Thoracic aorta (tissue), 2 donors: ENCODE measurements at regions not wholly inside any gene's neighbourhood (a gene's known extent, or its start where the extent isn't known, plus 50 kb on each side); places are given as distances from the start of the nearest gene placed in this dataset.
"Not testable (repeated sequence)": the region's sequence is repeated elsewhere in the genome, so short reads cannot be mapped to it uniquely, and the experiment has no call there.

ENCODE experiments used
- ATAC-seq: fragments of 150-250 bp; one replicate; pipeline ENCODE4 v1.8.0; 2017; ENCODE audit warnings: low read depth; ENCODE audit not compliant: insufficient number of reproducible peaks, low FRiP score
- DNase-seq: peaks from one replicate; pipeline ENCODE4 v3.0.0-alpha.2; 2020; ENCODE audit warnings: low spot score
- H3K27ac ChIP-seq, 2 donors: fragments of 200-600 bp; sonication (generic); 1 replicate in 1 of 2; 2 replicates in 1 of 2; pipeline ENCODE4 v1.5.1; 2016; ENCODE audit warnings: mild to moderate bottlenecking in 2 of 2, moderate library complexity in 2 of 2
- H3K27me3 ChIP-seq: fragments of 200-600 bp; sonication (generic); replicated peaks from 2 replicates; pipeline ENCODE4 v1.6.0; 2016; ENCODE audit warnings: mild to moderate bottlenecking; ENCODE audit not compliant: insufficient read depth
- H3K36me3 ChIP-seq: fragments of 200-600 bp; sonication (generic); one replicate; pipeline ENCODE4 v1.5.1; 2016
- H3K4me1 ChIP-seq, 2 donors: fragments of 200-600 bp; sonication (generic); 1 replicate in 1 of 2; 2 replicates in 1 of 2; pipeline versions ENCODE4 v1.5.1 to v1.6.0; 2016; ENCODE audit warnings: low read depth in 2 of 2, mild to moderate bottlenecking in 1 of 2; ENCODE audit not compliant: control insufficient read depth in 1 of 2
- H3K4me3 ChIP-seq: fragments of 200-600 bp; sonication (generic); 2 replicates; pipeline ENCODE4 v1.5.1; 2016; ENCODE audit warnings: mild to moderate bottlenecking
- H3K9me3 ChIP-seq: fragments of 200-600 bp; sonication (generic); 2 replicates; pipeline ENCODE4 v1.5.1; 2016
- CTCF ChIP-seq: fragments of 200-600 bp; sonication (generic); IDR thresholded peaks from one replicate; pipeline ENCODE4 v1.5.1; 2019; ENCODE audit warnings: antibody characterized with exemption

- H3K4me1 ChIP-seq: peaks cover 0 to 8% of the 10 kb centered on the region in 2 donors
- DNase-seq: no peak
- peak; percentile 26 for TF ChIP-seq CTCF
- H3K27me3 ChIP-seq: no peaks in the 10 kb centered on the region
- no peak overlapping the region for H3K4me3 ChIP-seq
- no peak overlapping the region for H3K27ac ChIP-seq
- no peaks in the 10 kb centered on the region for H3K36me3 ChIP-seq
- H3K9me3 ChIP-seq: no peaks in the 10 kb centered on the region
- ATAC-seq: no peak
Observed at GRCh38 chr5:53262348-53262970, 152.9 kb upstream of the MOCS2 start.

GRCh38 chr5:53263151-53263550, 153.6 kb upstream of the MOCS2 start:
- DNase-seq (no peak), ATAC-seq (no peak)
- H3K9me3 ChIP-seq: no peaks in the 10 kb centered on the region
- no peak overlapping the region for H3K4me3 ChIP-seq
- H3K36me3 ChIP-seq: no peaks in the 10 kb centered on the region
- H3K4me1 ChIP-seq: peaks cover 0 to 8% of the 10 kb centered on the region in 2 donors
- no peak overlapping the region for H3K27ac ChIP-seq
- no peak for TF ChIP-seq CTCF
- no peaks in the 10 kb centered on the region for H3K27me3 ChIP-seq

GRCh38 chr5:53265043-53265442, 155.5 kb upstream of the MOCS2 start:
- Histone ChIP-seq H3K27ac (no peak overlapping the region), H3K4me3 (no peak overlapping the region), H3K9me3 (no peaks in the 10 kb centered on the region), H3K36me3 (no peaks in the 10 kb centered on the region), H3K4me1 (peaks cover 0 to 8% of the 10 kb centered on the region in 2 donors), H3K27me3 (no peaks in the 10 kb centered on the region)
- no peak for TF ChIP-seq CTCF
- ATAC-seq: no peak
- DNase-seq: no peak

GRCh38 chr5:53268241-53268640, 158.7 kb upstream of the MOCS2 start:
- not testable (repeated sequence) for H3K4me1 ChIP-seq, DNase-seq, H3K27ac ChIP-seq, H3K36me3 ChIP-seq, H3K27me3 ChIP-seq, ATAC-seq, H3K4me3 ChIP-seq, H3K9me3 ChIP-seq

GRCh38 chr5:53275666-53276065, 166.1 kb upstream of the MOCS2 start:
- no peak for ATAC-seq
- no peak for TF ChIP-seq CTCF
- Histone ChIP-seq H3K4me1 (no peaks in the 10 kb centered on the region), H3K4me3 (no peak overlapping the region), H3K36me3 (no peaks in the 10 kb centered on the region), H3K9me3 (no peaks in the 10 kb centered on the region), H3K27me3 (no peaks in the 10 kb centered on the region), H3K27ac (no peak overlapping the region)
- DNase-seq: no peak

GRCh38 chr5:53276825-53277224, 167.3 kb upstream of the MOCS2 start:
- Histone ChIP-seq H3K4me3 (no peak overlapping the region), H3K27ac (no peak overlapping the region), H3K36me3 (no peaks in the 10 kb centered on the region), H3K4me1 (no peaks in the 10 kb centered on the region), H3K9me3 (no peaks in the 10 kb centered on the region), H3K27me3 (no peaks in the 10 kb centered on the region)
- DNase-seq (no peak), ATAC-seq (no peak)
- no peak for TF ChIP-seq CTCF
